ENCODE measurements at regions not wholly inside any gene's neighbourhood (a gene's known extent, or its start where the extent isn't known, plus 50 kb on each side); places are given as distances from the start of the nearest gene placed in this dataset.

DNA sequence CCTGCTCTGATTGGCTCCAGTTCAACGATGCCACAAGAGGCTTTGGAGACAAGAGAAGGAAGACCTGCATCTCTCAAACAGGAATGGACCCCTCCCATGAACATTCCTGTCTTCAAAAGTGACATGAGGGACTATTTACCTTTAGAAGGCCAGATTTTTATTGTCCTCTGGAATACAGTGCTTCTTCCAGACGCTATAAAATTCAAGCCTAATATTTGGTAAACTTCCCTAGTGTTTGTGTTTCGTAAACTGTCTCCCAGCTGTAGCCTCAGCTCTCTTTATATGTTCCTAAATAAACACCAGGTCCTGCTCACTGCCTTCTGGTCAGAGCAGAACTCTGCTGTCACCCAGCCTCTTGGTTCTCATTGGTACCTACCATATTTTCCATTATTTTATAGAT, 157.8 kb downstream of the CCDC34 start (continued):
- TF ChIP-seq, protein P1, sequence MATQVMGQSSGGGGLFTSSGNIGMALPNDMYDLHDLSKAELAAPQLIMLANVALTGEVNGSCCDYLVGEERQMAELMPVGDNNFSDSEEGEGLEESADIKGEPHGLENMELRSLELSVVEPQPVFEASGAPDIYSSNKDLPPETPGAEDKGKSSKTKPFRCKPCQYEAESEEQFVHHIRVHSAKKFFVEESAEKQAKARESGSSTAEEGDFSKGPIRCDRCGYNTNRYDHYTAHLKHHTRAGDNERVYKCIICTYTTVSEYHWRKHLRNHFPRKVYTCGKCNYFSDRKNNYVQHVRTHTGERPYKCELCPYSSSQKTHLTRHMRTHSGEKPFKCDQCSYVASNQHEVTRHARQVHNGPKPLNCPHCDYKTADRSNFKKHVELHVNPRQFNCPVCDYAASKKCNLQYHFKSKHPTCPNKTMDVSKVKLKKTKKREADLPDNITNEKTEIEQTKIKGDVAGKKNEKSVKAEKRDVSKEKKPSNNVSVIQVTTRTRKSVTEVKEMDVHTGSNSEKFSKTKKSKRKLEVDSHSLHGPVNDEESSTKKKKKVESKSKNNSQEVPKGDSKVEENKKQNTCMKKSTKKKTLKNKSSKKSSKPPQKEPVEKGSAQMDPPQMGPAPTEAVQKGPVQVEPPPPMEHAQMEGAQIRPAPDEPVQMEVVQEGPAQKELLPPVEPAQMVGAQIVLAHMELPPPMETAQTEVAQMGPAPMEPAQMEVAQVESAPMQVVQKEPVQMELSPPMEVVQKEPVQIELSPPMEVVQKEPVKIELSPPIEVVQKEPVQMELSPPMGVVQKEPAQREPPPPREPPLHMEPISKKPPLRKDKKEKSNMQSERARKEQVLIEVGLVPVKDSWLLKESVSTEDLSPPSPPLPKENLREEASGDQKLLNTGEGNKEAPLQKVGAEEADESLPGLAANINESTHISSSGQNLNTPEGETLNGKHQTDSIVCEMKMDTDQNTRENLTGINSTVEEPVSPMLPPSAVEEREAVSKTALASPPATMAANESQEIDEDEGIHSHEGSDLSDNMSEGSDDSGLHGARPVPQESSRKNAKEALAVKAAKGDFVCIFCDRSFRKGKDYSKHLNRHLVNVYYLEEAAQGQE (IDR thresholded peaks at IDR 0.05; ENCODE audit: low read depth): no peak

DNA sequence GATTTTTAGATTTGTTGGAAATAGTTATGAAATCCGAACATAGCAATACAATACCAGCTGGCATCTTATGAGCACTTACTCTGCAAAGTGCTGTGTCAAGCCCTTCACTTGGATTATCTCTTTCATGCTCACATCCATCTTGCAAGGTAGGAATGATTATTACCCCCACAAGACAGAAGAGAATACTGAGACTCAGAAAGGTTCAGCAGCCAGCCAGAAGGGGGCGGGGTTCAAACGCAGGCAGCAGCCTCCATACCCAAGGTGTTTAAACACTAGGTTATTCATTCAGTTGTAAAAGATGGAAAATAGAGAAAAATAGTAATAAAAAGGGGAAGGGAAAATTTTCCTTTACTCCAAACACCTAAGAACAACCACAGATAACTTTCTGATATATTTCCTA, 158.5 kb downstream of the CCDC34 start:
- no peaks in the 10 kb centered on the region for H3K79me2 ChIP-seq (ENCODE audit: insufficient read depth, low read length)
- H3K9me3 ChIP-seq (ENCODE audit: control insufficient read depth in 1 of 2, insufficient read depth in 1 of 2, low read depth in 1 of 2, low read length in 2 of 2): no peaks in the 10 kb centered on the region
- H4K20me1 ChIP-seq (ENCODE audit: insufficient read depth): no peaks in the 10 kb centered on the region
- no peaks in the 10 kb centered on the region for H3K36me3 ChIP-seq (ENCODE audit: control insufficient read depth in 1 of 2, insufficient read depth in 2 of 2, low read length in 2 of 2)
- H3K4me1 ChIP-seq (ENCODE audit: control insufficient read depth in 1 of 2, insufficient read depth in 2 of 2, low read length in 2 of 2): peaks cover 6 to 7% of the 10 kb centered on the region in 2 experiments; a peak in 3 of 4 replicates
- ChIA-PET CTCF (interaction anchor here (2.1 kb wide), 1 partner anchor 281 kb away, joined by 5 read pairs; no protein-coding TSS in a partner anchor), RAD21 (ENCODE audit: low non-redundant PET in 1 of 2, low total read pairs in 2 of 2, uncharacterized antibody in 2 of 2, unreplicated experiment in 2 of 2) (no interaction called here), POLR2A (no interaction called here)
- no peak overlapping the region for H2AFZ ChIP-seq (ENCODE audit: low read depth, low read length, poor library complexity, severe bottlenecking)
- H3K9me2 ChIP-seq (ENCODE audit: insufficient read depth): no peaks in the 10 kb centered on the region
- DNase-seq (ENCODE audit: low read depth, low spot score) (peak; percentile 15), ATAC-seq (peak; percentile 87)
- H3K9ac ChIP-seq (ENCODE audit: low read length): no peak overlapping the region
- H3K27me3 ChIP-seq (ENCODE audit: insufficient read depth, low read length): no peaks in the 10 kb centered on the region
- no peak overlapping the region for H3K4me2 ChIP-seq (ENCODE audit: low read length)
- H3K27ac ChIP-seq (ENCODE audit: low read depth, low read length): no peak overlapping the region
- BruUV-seq (replicated peaks): no TSS peak
- intact Hi-C loops (cut with micrococcal nuclease): loop anchor here (1.0 kb wide), 1 partner anchor 282 kb away; no protein-coding TSS in a partner anchor
- H3K4me3 ChIP-seq (replicated peaks in 1 of 2; ENCODE audit: low read depth in 1 of 2, low read length in 2 of 2): no peak overlapping the region
- TF ChIP-seq RAD21 (IDR thresholded peaks at IDR 0.05; ENCODE audit: low read depth) (peak; percentile 57), EZH2phosphoT487 (IDR thresholded peaks at IDR 0.05; ENCODE audit: borderline replicate concordance) (no peak)
- TF ChIP-seq, protein P2, sequence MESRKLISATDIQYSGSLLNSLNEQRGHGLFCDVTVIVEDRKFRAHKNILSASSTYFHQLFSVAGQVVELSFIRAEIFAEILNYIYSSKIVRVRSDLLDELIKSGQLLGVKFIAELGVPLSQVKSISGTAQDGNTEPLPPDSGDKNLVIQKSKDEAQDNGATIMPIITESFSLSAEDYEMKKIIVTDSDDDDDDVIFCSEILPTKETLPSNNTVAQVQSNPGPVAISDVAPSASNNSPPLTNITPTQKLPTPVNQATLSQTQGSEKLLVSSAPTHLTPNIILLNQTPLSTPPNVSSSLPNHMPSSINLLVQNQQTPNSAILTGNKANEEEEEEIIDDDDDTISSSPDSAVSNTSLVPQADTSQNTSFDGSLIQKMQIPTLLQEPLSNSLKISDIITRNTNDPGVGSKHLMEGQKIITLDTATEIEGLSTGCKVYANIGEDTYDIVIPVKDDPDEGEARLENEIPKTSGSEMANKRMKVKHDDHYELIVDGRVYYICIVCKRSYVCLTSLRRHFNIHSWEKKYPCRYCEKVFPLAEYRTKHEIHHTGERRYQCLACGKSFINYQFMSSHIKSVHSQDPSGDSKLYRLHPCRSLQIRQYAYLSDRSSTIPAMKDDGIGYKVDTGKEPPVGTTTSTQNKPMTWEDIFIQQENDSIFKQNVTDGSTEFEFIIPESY (IDR thresholded peaks at IDR 0.05; ENCODE audit: extremely low read depth, insufficient replicate concordance, low read length): no peak
- TF ChIP-seq, protein P3, sequence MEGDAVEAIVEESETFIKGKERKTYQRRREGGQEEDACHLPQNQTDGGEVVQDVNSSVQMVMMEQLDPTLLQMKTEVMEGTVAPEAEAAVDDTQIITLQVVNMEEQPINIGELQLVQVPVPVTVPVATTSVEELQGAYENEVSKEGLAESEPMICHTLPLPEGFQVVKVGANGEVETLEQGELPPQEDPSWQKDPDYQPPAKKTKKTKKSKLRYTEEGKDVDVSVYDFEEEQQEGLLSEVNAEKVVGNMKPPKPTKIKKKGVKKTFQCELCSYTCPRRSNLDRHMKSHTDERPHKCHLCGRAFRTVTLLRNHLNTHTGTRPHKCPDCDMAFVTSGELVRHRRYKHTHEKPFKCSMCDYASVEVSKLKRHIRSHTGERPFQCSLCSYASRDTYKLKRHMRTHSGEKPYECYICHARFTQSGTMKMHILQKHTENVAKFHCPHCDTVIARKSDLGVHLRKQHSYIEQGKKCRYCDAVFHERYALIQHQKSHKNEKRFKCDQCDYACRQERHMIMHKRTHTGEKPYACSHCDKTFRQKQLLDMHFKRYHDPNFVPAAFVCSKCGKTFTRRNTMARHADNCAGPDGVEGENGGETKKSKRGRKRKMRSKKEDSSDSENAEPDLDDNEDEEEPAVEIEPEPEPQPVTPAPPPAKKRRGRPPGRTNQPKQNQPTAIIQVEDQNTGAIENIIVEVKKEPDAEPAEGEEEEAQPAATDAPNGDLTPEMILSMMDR (IDR thresholded peaks at IDR 0.05 in 2 of 3, conservative IDR thresholded peaks at IDR 0.05 in 1 of 3; ENCODE audit: borderline replicate concordance in 1 of 3, insufficient read depth in 1 of 3, low read depth in 2 of 3, low read length in 2 of 3): peak; percentile 39 to 64 (median 56); a peak in 5 of 6 replicates

Data from HCT116 (cell line).